NCI-H128 (cell line): ENCODE measurements at regions not wholly inside any gene's neighbourhood (a gene's known extent, or its start where the extent isn't known, plus 50 kb on each side); places are given as distances from the start of the nearest gene placed in this dataset.

ENCODE experiments used
- DNase-seq: peaks from one replicate; lab custom pipeline; 2025; ENCODE audit not compliant: unreplicated experiment; lab: John Stamatoyannopoulos, UW

- no peak for DNase-seq
Observed at GRCh38 chr16:88315543-88316105, 67.1 kb upstream of the ZNF469 start.

- DNase-seq = no peak
Observed at GRCh38 chr16:88316151-88316550, 66.6 kb upstream of the ZNF469 start.

GRCh38 chr16:88316941-88317612, 65.7 kb upstream of the ZNF469 start:
- DNase-seq = no peak

GRCh38 chr16:88317613-88317965, 65.2 kb upstream of the ZNF469 start:
- DNase-seq = no peak

GRCh38 chr16:88318051-88318450, 64.7 kb upstream of the ZNF469 start:
- DNase-seq = no peak

GRCh38 chr16:88318521-88318920, 64.2 kb upstream of the ZNF469 start:
- DNase-seq = no peak

GRCh38 chr16:88319116-88319965, 63.4 kb upstream of the ZNF469 start:
- DNase-seq = no peak

- no peak for DNase-seq
Observed at GRCh38 chr16:88320947-88321634, 61.7 kb upstream of the ZNF469 start.

- no peak for DNase-seq
Observed at GRCh38 chr16:88321635-88322499, 60.9 kb upstream of the ZNF469 start.

GRCh38 chr16:88322500-88322970, 60.2 kb upstream of the ZNF469 start:
- no peak for DNase-seq

- DNase-seq = no peak
Observed at GRCh38 chr16:88323041-88323440, 59.7 kb upstream of the ZNF469 start.

GRCh38 chr16:88323546-88324330, 59.0 kb upstream of the ZNF469 start:
- no peak for DNase-seq

GRCh38 chr16:88325087-88325750, 57.5 kb upstream of the ZNF469 start:
- no peak for DNase-seq

- no peak for DNase-seq
Observed at GRCh38 chr16:88325976-88326375, 56.8 kb upstream of the ZNF469 start.

GRCh38 chr16:88326611-88327485, 55.9 kb upstream of the ZNF469 start:
- DNase-seq = no peak

GRCh38 chr16:88327561-88328312, 55.0 kb upstream of the ZNF469 start:
- no peak for DNase-seq

GRCh38 chr16:88328313-88328980, 54.3 kb upstream of the ZNF469 start:
- DNase-seq = no peak
